GM19438 (cell line): ENCODE measurements at regions not wholly inside any gene's neighbourhood (a gene's known extent, or its start where the extent isn't known, plus 50 kb on each side); places are given as distances from the start of the nearest gene placed in this dataset.

Experiments
- ATAC-seq: cut with Tn5 transposase; IDR thresholded peaks from one replicate; pipeline ENCODE4 v1.9.1; 2021; ENCODE audit warnings: low read depth; ENCODE audit not compliant: unreplicated experiment

- ATAC-seq, result no peak
Observed at GRCh38 chr17:34098699-34099098, 156.4 kb upstream of the CCL2 start.

GRCh38 chr17:34099859-34100515 lies 155.1 kb upstream of the CCL2 start:
- ATAC-seq, result no peak

- ATAC-seq, result no peak
Observed at GRCh38 chr17:34107019-34107418, 148.1 kb upstream of the CCL2 start.

GRCh38 chr17:34110315-34110714 lies 144.8 kb upstream of the CCL2 start:
- ATAC-seq, result no peak

GRCh38 chr17:34113089-34113488 lies 142.0 kb upstream of the CCL2 start:
- no peak for ATAC-seq

- no peak for ATAC-seq
Observed at GRCh38 chr17:34114174-34114573, 140.9 kb upstream of the CCL2 start.

GRCh38 chr17:34116306-34116705 lies 138.8 kb upstream of the CCL2 start:
- no peak for ATAC-seq

GRCh38 chr17:34117332-34117731 lies 137.8 kb upstream of the CCL2 start:
- no peak for ATAC-seq

- ATAC-seq, result no peak
Observed at GRCh38 chr17:34117811-34118210, 137.3 kb upstream of the CCL2 start.

GRCh38 chr17:34118564-34118963 lies 136.5 kb upstream of the CCL2 start:
- ATAC-seq, result no peak

GRCh38 chr17:34121311-34121710 lies 133.8 kb upstream of the CCL2 start:
- ATAC-seq, result no peak

- no peak for ATAC-seq
Observed at GRCh38 chr17:34122515-34122914, 132.6 kb upstream of the CCL2 start.

GRCh38 chr17:34125010-34125409 lies 130.1 kb upstream of the CCL2 start:
- no peak for ATAC-seq

- no peak for ATAC-seq
Observed at GRCh38 chr17:34125921-34126320, 129.2 kb upstream of the CCL2 start.

GRCh38 chr17:34126496-34126895 lies 128.6 kb upstream of the CCL2 start:
- ATAC-seq, result no peak

- ATAC-seq, result no peak
Observed at GRCh38 chr17:34126965-34127364, 128.1 kb upstream of the CCL2 start.

- no peak for ATAC-seq
Observed at GRCh38 chr17:34130544-34130943, 124.5 kb upstream of the CCL2 start.

- ATAC-seq, result no peak
Observed at GRCh38 chr17:34131386-34131785, 123.7 kb upstream of the CCL2 start.

- ATAC-seq, result no peak
Observed at GRCh38 chr17:34133350-34133749, 121.7 kb upstream of the CCL2 start.

GRCh38 chr17:34135841-34136240 lies 119.2 kb upstream of the CCL2 start:
- ATAC-seq, result no peak

- ATAC-seq, result no peak
Observed at GRCh38 chr17:34140006-34140405, 115.1 kb upstream of the CCL2 start.

- no peak for ATAC-seq
Observed at GRCh38 chr17:34141590-34141989, 113.5 kb upstream of the CCL2 start.

- no peak for ATAC-seq
Observed at GRCh38 chr17:34143430-34143829, 111.7 kb upstream of the CCL2 start.
